NCI-H524 treated with DMSO at 0.1 percent for 48 hours (cell line): ENCODE measurements at regions not wholly inside any gene's neighbourhood (a gene's known extent, or its start where the extent isn't known, plus 50 kb on each side); places are given as distances from the start of the nearest gene placed in this dataset.
"Not testable (repeated sequence)": the region's sequence is repeated elsewhere in the genome, so short reads cannot be mapped to it uniquely, and the experiment has no call there.

ENCODE experiments used
- DNase-seq: peaks from one replicate; lab custom pipeline; 2025; lab: John Stamatoyannopoulos, UW

- DNase-seq, result no peak
These were observed 55.1 kb downstream of the SOX9 start for GRCh38 chr17:72175787-72176515.

DNA sequence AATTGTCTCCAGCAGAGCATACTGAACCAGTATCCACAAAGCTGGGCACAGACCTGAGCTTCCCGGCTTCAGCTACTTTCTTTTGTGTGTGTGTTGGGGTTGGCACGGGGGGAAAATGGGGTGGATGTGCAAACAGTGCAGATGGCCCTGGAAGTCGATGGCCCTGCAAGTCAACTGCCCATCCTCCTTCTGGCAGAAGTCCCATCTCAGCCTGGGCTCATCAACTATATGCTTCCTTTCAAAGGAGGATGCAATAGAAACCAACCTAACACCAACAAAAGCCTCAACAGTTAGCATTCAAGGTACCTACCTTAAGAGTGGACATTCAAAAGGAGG is 55.7 kb downstream of the SOX9 start:
- DNase-seq, result no peak

- DNase-seq, result no peak
These were observed 56.3 kb downstream of the SOX9 start for GRCh38 chr17:72176951-72177660.

DNA sequence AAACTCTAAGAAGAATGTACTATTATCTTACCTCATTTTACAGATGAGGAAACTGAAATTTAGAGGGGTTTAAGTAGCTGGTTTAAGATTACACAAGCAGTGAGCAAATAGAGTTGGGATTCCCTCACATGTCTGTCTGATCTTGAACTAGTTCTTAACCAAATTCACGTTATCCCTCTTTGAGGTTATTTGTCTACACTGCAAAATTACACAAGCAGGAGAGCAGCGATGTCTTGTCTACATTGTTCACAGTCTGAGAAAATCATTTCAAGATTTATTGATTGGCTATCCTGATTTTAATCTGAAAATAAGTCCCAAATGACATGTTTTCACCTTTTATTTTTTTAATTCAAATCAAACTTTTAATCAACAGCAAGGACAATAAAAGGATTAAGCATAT is 56.9 kb downstream of the SOX9 start:
- no peak for DNase-seq

- no peak for DNase-seq
These were observed 61.6 kb downstream of the SOX9 start for GRCh38 chr17:72182371-72182873.

- DNase-seq, result no peak
These were observed 62.4 kb downstream of the SOX9 start for GRCh38 chr17:72183194-72183685.

DNA sequence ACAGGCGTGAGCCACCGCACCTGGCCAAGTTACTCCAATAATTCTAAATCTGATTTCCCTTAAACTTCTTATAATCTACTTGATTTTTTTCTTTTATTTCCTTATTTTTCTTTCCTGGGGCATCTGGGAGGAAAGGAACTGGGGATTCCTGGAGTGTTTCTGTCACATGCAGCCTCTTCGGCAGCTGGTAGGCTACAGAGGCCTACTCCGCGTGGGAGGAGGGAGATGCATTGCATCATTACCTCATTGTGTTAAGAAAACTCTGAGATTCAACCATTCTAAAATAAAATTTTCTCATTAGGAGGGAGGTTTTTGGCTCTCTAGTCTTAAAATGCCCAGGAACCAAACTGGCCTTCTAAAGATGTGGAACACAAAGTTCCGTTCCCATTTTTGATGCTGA is 64.0 kb downstream of the SOX9 start:
- no peak for DNase-seq

GRCh38 chr17:72185564-72185963 is 64.7 kb downstream of the SOX9 start:
- DNase-seq, result no peak

DNA sequence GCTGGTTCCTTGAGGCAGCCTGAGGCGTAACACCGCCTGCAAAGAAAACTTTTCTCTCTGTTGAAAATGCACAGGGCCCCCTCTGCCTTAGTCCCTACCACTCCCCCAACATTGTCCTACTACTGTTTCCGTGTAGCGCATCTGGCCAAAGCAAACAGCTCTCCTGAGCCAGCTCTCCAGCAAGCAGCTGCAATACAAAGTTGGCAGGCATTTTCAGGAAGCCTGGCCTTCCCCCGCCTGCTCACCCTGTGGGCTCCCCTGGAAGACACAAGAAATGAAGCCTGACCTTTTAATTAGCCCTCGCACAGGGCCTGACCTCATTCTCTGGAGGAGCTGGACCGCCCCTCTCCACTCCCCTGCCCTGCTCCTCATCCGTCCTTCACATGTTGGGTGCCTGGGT is 66.7 kb downstream of the SOX9 start:
- DNase-seq, result no peak

- no peak for DNase-seq
These were observed 68.0 kb downstream of the SOX9 start for GRCh38 chr17:72188801-72189200.

DNA sequence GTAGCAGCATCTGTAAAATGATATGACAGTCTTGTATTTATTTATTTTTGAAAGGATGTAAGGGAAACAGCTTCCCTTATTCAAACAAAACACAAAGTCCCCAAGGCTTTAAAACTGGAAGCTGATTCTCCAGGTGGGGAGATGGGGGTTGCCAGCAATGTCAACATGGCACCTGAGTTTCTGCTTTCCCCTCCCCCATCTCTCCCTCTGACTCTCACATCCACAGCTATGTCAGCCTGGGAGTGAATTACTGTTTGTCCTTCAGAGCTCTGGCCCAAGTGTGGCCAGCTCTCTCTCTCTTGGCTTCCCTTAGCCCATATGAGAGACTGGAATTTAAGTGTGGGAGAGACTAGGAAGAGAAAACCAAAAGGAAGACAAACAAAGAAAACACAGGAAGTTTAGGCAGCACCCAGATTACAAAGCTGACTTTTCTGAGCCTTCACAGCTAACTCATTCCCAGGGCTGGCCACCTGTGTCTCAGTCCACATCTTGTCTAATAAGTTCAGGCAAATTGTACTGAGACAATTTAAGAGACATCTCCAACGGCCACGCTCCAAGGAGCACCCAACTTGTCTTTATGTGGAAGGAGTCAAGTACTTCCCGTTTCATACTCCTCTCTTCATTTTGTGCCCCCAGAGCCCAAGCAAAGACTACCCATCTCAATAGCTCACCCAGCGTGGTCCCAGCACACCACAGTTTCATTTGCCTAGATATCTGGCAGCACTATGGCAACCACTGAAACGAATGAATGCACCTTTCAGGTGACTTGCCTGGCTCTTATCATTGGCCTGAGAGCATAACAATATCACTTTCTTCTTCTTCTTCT is 69.2 kb downstream of the SOX9 start:
- no peak for DNase-seq

- no peak for DNase-seq
These were observed 70.5 kb downstream of the SOX9 start for GRCh38 chr17:72191356-72191755.

DNA sequence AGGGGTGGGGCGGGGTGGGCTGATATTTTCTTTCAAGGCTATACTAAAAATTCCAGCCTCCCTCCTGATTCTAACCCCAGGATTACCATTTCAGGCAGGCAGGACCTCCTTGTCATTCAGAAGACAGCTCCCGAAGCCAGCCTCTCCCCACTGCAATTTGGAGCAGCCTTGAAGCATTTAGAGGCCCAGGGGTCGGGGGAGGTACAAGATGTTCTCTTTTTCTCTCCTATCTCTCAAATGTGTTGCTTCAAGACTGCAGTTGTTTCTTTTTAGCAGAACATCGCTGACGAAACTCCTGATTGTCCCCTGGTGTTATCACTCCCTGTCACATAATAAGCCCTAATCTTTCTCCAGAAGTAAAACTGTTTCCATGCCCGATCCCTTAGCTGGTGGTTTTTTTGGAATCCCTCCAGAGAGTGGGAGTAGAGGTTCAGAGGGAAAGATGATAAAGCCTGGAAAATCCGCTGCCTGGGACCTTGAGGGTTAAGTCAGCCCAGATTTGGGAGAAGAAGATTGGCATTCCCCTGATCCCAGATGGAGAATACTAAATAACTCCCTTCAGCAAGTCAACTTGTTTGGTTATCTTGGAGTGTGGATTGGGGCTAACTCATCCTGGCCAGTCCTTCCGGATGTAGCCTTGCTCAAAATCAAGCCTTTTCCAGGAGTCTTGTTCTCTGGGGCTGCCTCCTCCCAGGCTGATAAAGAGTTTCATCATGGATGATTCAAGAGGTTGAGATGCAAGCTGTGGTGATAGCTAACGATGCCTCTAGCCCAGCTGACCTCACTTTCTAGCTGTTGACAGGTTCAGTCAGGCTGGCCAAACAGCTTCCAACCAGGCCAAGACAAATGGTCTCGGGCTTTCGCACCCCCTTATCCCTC is 71.3 kb downstream of the SOX9 start:
- no peak for DNase-seq

DNA sequence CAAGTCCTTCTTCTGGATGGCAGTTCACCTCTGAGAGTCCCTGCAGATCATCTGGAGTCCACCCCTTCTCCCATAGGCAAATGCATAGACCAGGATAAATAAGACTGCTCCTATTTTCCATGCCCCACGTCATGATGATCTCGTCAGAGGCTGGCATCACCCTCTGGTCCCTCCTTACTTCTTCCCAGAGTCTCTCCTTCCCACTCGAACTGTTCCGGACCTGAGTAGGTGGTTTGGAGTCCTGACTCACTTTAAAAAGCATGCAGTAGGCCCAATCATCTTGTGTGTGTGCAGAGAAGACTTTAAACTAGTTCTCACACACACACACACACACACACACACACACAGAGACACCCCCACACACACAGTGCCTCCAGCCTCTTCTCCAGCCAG is 72.0 kb downstream of the SOX9 start:
- no peak for DNase-seq

DNA sequence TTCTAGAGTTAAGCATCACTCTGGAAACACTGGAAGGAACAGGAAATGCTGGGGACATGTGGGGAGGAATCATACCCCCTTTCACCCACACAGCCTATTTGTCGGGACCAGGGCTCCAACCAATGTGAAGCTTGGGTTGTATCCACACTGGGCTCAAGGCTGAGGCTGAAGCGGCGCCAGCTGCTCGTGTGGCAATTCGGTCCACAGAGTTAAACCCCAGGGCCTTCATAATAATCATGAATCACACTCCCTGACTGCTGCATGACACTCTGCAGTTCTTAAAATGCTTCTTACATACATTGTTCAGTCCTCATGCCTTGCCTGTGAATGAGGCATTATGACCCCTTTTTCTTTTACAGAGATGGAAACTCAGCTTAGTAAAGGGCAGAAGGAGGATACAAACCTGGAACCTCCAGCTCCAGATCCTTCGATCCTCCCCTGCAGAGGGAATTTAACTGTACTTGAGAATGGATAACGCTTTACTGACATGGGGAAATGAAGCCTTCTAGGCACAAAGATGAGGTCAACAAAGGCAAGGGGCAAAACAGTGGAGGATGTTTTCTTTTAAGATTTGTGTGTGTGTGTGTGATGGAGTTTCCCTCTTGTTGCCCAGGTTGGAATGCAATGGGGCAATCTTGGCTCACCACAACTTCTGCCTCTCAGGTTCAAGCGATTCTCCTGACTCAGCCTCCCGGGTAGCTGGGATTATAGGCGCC is 72.7 kb downstream of the SOX9 start:
- DNase-seq, result no peak

GRCh38 chr17:72194107-72194440 is 73.3 kb downstream of the SOX9 start:
- DNase-seq, result not testable (repeated sequence)

- no peak for DNase-seq
These were observed 78.4 kb downstream of the SOX9 start for GRCh38 chr17:72199256-72199655.

DNA sequence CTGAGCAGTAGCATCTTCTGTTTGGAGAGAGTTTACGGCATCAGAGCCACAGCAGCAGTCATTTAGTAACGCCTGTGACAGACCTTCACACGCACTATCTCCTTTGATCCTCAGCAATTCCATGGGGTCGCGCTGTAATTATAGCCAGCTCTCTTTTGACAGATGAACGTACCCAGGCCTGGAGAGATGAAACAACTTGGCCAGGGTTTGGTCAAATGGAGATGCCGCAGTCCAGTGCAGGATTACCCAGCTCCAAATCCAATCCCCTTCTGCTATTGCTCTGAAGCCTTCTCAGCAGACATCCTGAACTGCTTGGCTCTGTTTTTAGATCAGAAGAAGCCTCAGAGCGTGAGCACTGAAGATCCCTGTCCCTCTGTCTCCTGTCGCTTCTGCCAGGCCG is 83.9 kb downstream of the SOX9 start:
- no peak for DNase-seq

DNA sequence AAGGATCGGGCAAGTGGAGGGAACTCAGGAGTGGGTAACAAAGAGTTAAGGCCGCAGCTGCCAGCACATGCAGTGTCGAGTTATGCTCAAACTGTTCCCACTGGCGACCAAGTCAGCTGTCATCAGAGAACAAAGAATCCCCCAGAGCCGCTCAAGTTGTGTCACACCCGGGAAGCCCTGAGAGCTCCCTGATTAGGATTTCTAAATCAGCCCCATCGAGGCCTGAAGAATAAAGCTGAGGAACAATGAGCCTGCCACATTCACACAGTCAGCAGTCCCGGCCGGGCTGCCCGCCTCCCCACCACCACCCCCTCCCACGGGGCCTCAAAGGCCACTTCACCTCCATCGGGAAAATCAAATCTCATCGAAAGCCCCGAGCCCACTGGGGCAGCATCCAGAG is 84.5 kb downstream of the SOX9 start:
- DNase-seq, result no peak

DNA sequence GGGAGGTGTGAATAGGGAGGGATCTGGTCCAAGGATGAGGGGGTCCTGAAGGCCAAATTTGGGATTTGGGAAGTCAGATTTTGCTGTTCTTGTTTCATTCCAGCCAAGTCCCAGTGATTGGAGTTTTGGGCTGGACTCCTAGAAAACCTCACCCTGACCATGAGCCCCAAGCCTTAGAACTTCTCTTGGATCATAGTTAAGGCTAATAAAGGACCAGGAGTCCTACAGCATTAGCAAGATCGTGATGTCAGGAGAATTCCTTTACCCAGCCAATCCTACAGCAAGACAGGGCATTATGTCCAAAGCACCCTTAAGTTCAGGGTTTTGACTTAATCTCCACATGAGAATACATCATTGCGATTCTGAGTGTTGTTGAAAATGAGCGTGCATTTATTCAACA is 85.0 kb downstream of the SOX9 start:
- no peak for DNase-seq

DNA sequence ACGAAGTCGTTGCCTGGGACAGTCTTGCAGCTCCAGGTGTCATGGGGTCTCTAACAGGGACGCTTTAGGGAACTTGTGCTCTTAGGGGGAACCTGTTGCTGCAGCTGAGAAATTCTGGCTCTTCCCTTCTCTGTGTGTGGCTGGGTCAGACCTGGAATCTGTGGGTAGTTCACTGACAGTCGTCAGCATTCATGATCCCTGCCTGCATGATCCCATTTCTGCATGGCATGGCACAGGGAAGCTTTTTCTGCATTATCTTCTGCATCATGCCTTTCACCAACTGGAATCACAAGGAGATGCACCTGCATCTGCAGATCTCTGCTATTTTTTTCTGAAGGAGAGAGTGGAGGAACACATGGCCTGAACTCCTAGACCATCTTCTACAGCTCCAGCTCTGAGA is 85.6 kb downstream of the SOX9 start:
- no peak for DNase-seq
